Peyer's patch (tissue), 4 donors: ENCODE measurements at regions not wholly inside any gene's neighbourhood (a gene's known extent, or its start where the extent isn't known, plus 50 kb on each side); places are given as distances from the start of the nearest gene placed in this dataset.

Source experiments
- DNase-seq, 3 donors: peaks; one replicate each; pipeline ENCODE4 v3.0.0-alpha.2; 2017 to 2019
- H3K27ac ChIP-seq, 4 donors: fragments of 200-600 bp; sonication (generic); one replicate each; pipeline ENCODE4 v1.5.1; 2016 to 2019
- H3K27me3 ChIP-seq, 2 donors: fragments of 200-600 bp; sonication (generic); one replicate each; pipeline ENCODE4 v1.5.1; 2019
- H3K36me3 ChIP-seq, 3 donors: fragments of 200-600 bp; sonication (generic); one replicate each; pipeline ENCODE4 v1.5.1; 2016 to 2019
- H3K4me1 ChIP-seq, 4 donors: fragments of 200-600 bp; sonication (generic); one replicate each; pipeline ENCODE4 v1.5.1; 2016 to 2019
- H3K4me3 ChIP-seq, 4 donors: fragments of 200-600 bp; sonication (generic); 1 replicate in 3 of 4; 2 replicates in 1 of 4; pipeline ENCODE4 v1.5.1; 2016 to 2019; ENCODE audit warnings: mild to moderate bottlenecking in 1 of 4
- H3K9me3 ChIP-seq, 4 donors: fragments of 200-600 bp; sonication (generic); one replicate each; pipeline ENCODE4 v1.5.1; 2016 to 2019; ENCODE audit warnings: mild to moderate bottlenecking in 1 of 4
- POLR2A ChIP-seq, 2 donors: fragments of 450-650 bp; IDR thresholded peaks; one replicate each; pipeline ENCODE4 v1.5.1; 2017; ENCODE audit warnings: antibody characterized with exemption in 2 of 2, mild to moderate bottlenecking in 2 of 2, moderate library complexity in 2 of 2
- TF ChIP-seq, protein P1 (sequence below), 6 experiments: fragments of 450-650 bp in 4 of 6; fragments of 200-600 bp in 2 of 6; sonication (generic) in 1 of 6; IDR thresholded peaks; one replicate each; pipeline ENCODE4 v1.5.1; 2017 to 2019; ENCODE audit warnings: antibody characterized with exemption in 6 of 6, mild to moderate bottlenecking in 3 of 6, moderate library complexity in 1 of 6

DNA sequence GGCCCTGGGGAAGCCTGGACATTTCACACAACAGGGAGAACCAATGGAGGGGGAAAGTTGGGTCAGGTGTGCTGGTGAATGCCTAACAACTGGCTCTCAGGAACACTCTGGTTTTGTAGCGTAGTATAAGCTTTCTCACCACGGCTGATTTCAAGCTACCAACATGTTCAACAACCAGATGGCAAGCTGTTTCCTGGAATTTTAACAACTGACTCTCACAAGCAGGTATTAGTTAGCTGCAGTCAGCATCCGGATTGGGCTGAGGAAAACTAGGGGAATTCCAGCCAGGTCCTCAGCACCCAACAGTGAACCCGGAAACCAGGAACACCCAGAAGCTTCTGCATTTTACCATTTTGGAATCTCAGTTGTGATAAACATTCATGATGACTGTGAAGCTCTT lies 162.3 kb upstream of the CAMK1G start:
- no peak for TF ChIP-seq POLR2A (IDR thresholded peaks at IDR 0.05)
- TF ChIP-seq, protein P1, sequence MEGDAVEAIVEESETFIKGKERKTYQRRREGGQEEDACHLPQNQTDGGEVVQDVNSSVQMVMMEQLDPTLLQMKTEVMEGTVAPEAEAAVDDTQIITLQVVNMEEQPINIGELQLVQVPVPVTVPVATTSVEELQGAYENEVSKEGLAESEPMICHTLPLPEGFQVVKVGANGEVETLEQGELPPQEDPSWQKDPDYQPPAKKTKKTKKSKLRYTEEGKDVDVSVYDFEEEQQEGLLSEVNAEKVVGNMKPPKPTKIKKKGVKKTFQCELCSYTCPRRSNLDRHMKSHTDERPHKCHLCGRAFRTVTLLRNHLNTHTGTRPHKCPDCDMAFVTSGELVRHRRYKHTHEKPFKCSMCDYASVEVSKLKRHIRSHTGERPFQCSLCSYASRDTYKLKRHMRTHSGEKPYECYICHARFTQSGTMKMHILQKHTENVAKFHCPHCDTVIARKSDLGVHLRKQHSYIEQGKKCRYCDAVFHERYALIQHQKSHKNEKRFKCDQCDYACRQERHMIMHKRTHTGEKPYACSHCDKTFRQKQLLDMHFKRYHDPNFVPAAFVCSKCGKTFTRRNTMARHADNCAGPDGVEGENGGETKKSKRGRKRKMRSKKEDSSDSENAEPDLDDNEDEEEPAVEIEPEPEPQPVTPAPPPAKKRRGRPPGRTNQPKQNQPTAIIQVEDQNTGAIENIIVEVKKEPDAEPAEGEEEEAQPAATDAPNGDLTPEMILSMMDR (IDR thresholded peaks at IDR 0.05): no peak
- Histone ChIP-seq H3K4me3 (no peak overlapping the region), H3K4me1 (no peaks in the 10 kb centered on the region), H3K27ac (no peak overlapping the region), H3K9me3 (no peaks in the 10 kb centered on the region), H3K27me3 (no peaks in the 10 kb centered on the region), H3K36me3 (no peaks in the 10 kb centered on the region)
- no peak for DNase-seq

DNA sequence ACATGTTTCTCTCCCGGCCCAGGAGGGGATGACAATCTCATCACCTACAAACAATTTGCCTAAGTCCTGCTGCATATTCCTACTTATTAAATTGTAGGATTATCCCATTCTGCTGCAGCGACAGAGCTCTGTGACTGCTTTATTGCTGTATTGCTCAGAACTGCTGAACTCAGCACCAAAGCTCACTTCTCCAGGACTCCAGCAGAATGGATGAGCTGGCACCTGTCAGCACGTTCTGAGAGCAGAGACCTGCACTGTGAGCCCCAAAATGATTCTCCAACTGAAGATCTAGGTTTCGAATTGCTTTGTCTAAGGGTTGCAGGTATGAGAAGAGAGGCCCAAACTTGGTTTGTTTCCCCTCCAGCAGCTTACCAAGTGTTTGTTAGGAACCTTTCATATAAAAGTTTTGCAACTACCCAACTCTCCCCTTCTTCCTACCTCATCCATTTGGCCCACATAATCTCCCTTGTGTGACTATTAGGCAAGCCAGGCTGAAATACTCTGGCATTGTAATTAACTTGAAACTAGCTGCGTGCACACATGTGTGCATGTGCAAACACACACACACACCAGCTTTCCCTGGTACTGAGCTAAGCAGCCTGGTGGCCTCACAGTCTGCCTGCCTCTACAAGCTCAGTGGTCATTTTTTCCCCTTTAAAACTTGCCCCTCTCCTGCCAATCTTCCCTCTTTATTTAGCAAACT lies 161.4 kb upstream of the CAMK1G start:
- H3K27ac ChIP-seq: no peak overlapping the region
- no peaks in the 10 kb centered on the region for H3K36me3 ChIP-seq
- no peaks in the 10 kb centered on the region for H3K9me3 ChIP-seq
- no peaks in the 10 kb centered on the region for H3K27me3 ChIP-seq
- no peaks in the 10 kb centered on the region for H3K4me1 ChIP-seq
- H3K4me3 ChIP-seq: no peak overlapping the region
- TF ChIP-seq, protein P1 (IDR thresholded peaks at IDR 0.05): no peak
- TF ChIP-seq POLR2A (IDR thresholded peaks at IDR 0.05): no peak
- DNase-seq: no peak

DNA sequence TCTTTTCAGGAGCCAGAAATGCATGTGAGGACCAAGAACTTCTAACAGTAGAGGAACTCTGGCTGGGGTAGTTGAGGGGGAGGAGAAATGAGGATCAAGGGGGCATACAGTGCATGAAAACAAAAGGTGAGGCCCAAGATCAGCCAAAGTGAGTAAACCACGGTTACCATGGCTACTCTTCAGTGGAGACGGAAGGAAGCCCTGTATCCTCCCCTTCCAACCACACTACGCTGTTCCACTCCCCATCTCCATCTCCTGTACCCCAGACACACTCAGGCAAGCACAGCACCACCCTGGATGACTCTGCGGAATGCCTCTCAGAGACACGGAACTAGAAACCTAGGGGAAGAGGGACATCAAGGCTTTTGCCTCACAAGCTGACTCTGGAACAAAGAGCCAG lies 157.6 kb upstream of the CAMK1G start:
- no peaks in the 10 kb centered on the region for H3K36me3 ChIP-seq
- H3K9me3 ChIP-seq: no peaks in the 10 kb centered on the region
- no peak for DNase-seq
- H3K27me3 ChIP-seq: no peaks in the 10 kb centered on the region
- TF ChIP-seq, protein P1 (IDR thresholded peaks at IDR 0.05): no peak
- no peaks in the 10 kb centered on the region for H3K4me1 ChIP-seq
- no peak overlapping the region for H3K27ac ChIP-seq
- H3K4me3 ChIP-seq: no peak overlapping the region

DNA sequence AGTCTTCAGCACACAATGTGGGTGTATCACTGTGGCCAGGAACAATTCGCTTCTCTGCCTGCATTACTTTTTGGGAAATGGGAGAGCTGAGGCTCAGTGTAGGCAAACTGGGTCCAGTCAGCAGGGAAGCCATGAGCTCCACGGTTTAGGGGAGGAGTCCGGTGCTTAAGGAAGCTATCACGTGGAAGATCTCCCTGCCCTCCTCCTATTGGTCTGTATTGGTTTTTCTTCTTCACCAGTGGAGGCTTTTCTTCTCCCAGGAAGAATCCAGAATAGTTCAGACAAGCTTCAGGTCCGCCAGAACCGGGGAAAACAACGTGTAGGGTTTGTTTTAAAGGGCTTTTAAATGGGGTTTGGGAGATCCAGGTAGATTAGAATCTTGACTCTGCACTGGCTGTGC lies 156.2 kb upstream of the CAMK1G start:
- Histone ChIP-seq H3K27ac (no peak overlapping the region), H3K36me3 (no peaks in the 10 kb centered on the region), H3K9me3 (no peaks in the 10 kb centered on the region), H3K4me3 (no peak overlapping the region), H3K4me1 (no peaks in the 10 kb centered on the region), H3K27me3 (no peaks in the 10 kb centered on the region)
- no peak for DNase-seq
- TF ChIP-seq POLR2A (IDR thresholded peaks at IDR 0.05): no peak

DNA sequence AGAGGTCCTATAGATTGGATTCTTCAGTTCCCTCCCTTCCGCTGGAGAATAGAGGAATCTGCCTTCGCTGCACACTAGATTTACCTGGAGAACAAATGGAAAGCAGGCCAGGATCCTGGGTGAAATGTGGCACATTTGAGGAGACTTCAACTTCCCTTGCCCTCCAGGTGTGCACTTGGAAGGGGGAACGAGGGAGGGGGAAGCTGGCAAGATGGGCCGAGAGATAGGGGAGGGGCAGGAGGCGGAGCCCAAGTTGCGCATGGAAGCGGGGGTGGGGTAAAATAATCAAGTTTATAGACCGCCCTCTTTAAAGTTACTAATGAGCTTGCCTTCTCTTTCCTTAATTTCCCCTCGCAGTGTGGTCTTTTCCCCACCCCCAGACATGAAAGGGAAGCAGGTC lies 155.7 kb upstream of the CAMK1G start:
- Histone ChIP-seq H3K9me3 (no peaks in the 10 kb centered on the region), H3K4me3 (no peak overlapping the region), H3K27me3 (no peaks in the 10 kb centered on the region), H3K27ac (no peak overlapping the region), H3K4me1 (no peaks in the 10 kb centered on the region), H3K36me3 (no peaks in the 10 kb centered on the region)
- TF ChIP-seq, protein P1 (IDR thresholded peaks at IDR 0.05): no peak
- no peak for DNase-seq

DNA sequence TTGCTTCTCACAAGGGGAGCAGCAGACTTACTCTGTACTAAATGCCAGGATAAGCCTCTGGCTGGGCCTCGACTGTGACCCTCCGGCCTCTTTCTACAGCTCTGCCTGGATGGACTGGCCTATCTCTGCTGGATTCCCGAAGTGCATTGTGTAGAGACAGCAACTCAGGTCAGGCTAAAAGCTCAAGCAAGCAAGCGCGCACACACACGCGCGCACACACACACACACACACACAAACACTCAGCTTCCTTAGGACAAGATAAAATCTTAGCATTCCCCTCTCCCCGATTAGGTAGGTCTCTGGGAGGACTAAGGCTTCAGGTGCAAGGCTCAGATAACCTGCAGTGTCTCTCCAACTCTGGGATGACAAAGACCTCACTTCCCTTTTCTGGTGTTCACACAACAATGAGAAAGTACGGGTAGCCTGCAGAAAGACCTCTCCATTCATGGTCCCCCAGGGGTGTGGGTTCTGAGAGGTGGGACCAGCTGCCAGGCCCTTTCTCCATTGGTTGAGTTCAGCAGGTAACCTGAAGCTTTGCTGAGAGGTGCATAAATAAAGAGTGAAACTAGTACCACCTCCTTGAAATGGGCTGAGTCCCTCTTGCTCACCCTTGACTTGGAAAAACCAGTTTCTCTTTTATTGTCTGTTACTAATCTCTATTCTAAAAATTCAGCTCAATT lies 155.1 kb upstream of the CAMK1G start:
- Histone ChIP-seq H3K9me3 (no peaks in the 10 kb centered on the region), H3K27ac (no peak overlapping the region), H3K4me1 (no peaks in the 10 kb centered on the region), H3K36me3 (no peaks in the 10 kb centered on the region), H3K4me3 (no peak overlapping the region), H3K27me3 (no peaks in the 10 kb centered on the region)
- no peak for TF ChIP-seq POLR2A (IDR thresholded peaks at IDR 0.05)
- TF ChIP-seq, protein P1 (IDR thresholded peaks at IDR 0.05): no peak
- no peak for DNase-seq
